ENCODE measurements at regions not wholly inside any gene's neighbourhood (a gene's known extent, or its start where the extent isn't known, plus 50 kb on each side); places are given as distances from the start of the nearest gene placed in this dataset.
"Not testable (repeated sequence)": the region's sequence is repeated elsewhere in the genome, so short reads cannot be mapped to it uniquely, and the experiment has no call there.

- TF ChIP-seq RAD51 (IDR thresholded peaks at IDR 0.05; ENCODE audit: borderline replicate concordance, low read depth); CTCF (IDR thresholded peaks at IDR 0.05 in 2 of 3, conservative IDR thresholded peaks at IDR 0.05 in 1 of 3; ENCODE audit: insufficient read depth in 2 of 3, low read depth in 1 of 3, low read length in 3 of 3); ZNF354B (CRISPR knock-in tag; IDR thresholded peaks at IDR 0.05); CBFB (CRISPR knock-in tag; IDR thresholded peaks at IDR 0.05): not testable (repeated sequence)
- TF ChIP-seq, protein P1, sequence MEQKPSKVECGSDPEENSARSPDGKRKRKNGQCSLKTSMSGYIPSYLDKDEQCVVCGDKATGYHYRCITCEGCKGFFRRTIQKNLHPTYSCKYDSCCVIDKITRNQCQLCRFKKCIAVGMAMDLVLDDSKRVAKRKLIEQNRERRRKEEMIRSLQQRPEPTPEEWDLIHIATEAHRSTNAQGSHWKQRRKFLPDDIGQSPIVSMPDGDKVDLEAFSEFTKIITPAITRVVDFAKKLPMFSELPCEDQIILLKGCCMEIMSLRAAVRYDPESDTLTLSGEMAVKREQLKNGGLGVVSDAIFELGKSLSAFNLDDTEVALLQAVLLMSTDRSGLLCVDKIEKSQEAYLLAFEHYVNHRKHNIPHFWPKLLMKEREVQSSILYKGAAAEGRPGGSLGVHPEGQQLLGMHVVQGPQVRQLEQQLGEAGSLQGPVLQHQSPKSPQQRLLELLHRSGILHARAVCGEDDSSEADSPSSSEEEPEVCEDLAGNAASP (IDR thresholded peaks at IDR 0.05), result not testable (repeated sequence)
Observed at GRCh38 chr16:15247971-15248370, 130.1 kb downstream of the NPIPA5 start.
